GM21360 (cell line): ENCODE measurements at regions not wholly inside any gene's neighbourhood (a gene's known extent, or its start where the extent isn't known, plus 50 kb on each side); places are given as distances from the start of the nearest gene placed in this dataset.

ENCODE experiments used
- ATAC-seq: cut with Tn5 transposase; IDR thresholded peaks from one replicate; pipeline ENCODE4 v1.9.1; 2021; ENCODE audit warnings: mild to moderate bottlenecking, moderate library complexity; ENCODE audit not compliant: unreplicated experiment

GRCh38 chr11:109857637-109858036 lies 235.6 kb upstream of the ZC3H12C start:
- no peak for ATAC-seq

- ATAC-seq, result no peak
These were observed 235.0 kb upstream of the ZC3H12C start for GRCh38 chr11:109858152-109858551.

- ATAC-seq, result no peak
These were observed 234.0 kb upstream of the ZC3H12C start for GRCh38 chr11:109859045-109859724.

- ATAC-seq, result no peak
These were observed 230.4 kb upstream of the ZC3H12C start for GRCh38 chr11:109862835-109863234.

- peak; percentile 91 for ATAC-seq
These were observed 229.0 kb upstream of the ZC3H12C start for GRCh38 chr11:109864151-109864661.

- peak; percentile 54 for ATAC-seq
These were observed 228.2 kb upstream of the ZC3H12C start for GRCh38 chr11:109864834-109865547.

GRCh38 chr11:109865548-109866186 lies 227.5 kb upstream of the ZC3H12C start:
- ATAC-seq, result no peak

GRCh38 chr11:109867784-109868183 lies 225.4 kb upstream of the ZC3H12C start:
- ATAC-seq, result no peak

- no peak for ATAC-seq
These were observed 223.7 kb upstream of the ZC3H12C start for GRCh38 chr11:109869536-109869935.

GRCh38 chr11:109870297-109870696 lies 222.9 kb upstream of the ZC3H12C start:
- ATAC-seq, result no peak

- no peak for ATAC-seq
These were observed 216.1 kb upstream of the ZC3H12C start for GRCh38 chr11:109877043-109877442.

GRCh38 chr11:109884501-109884900 lies 208.7 kb upstream of the ZC3H12C start:
- no peak for ATAC-seq

GRCh38 chr11:109885006-109885405 lies 208.2 kb upstream of the ZC3H12C start:
- no peak for ATAC-seq

GRCh38 chr11:109892321-109892794 lies 200.8 kb upstream of the ZC3H12C start:
- no peak for ATAC-seq

GRCh38 chr11:109894242-109894641 lies 198.9 kb upstream of the ZC3H12C start:
- ATAC-seq, result no peak

- ATAC-seq, result no peak
These were observed 194.6 kb upstream of the ZC3H12C start for GRCh38 chr11:109898592-109898991.

- ATAC-seq, result no peak
These were observed 190.3 kb upstream of the ZC3H12C start for GRCh38 chr11:109902764-109903433.

GRCh38 chr11:109911488-109911887 lies 181.7 kb upstream of the ZC3H12C start:
- ATAC-seq, result peak; percentile 45

GRCh38 chr11:109914038-109914437 lies 179.2 kb upstream of the ZC3H12C start:
- no peak for ATAC-seq

- ATAC-seq, result peak; percentile 64
These were observed 178.2 kb upstream of the ZC3H12C start for GRCh38 chr11:109914809-109915653.
